Right lobe of liver (tissue), 4 donors: ENCODE measurements at regions not wholly inside any gene's neighbourhood (a gene's known extent, or its start where the extent isn't known, plus 50 kb on each side); places are given as distances from the start of the nearest gene placed in this dataset.

Experiments used
- CTCF ChIP-seq, 4 donors: fragments of 200-600 bp in 3 of 4; fragments of 450-650 bp in 1 of 4; IDR thresholded peaks; one replicate each; pipeline versions ENCODE4 v1.5.1 to v1.8.0; 2016 to 2022; ENCODE audit warnings: antibody characterized with exemption in 4 of 4, mild to moderate bottlenecking in 2 of 4
- POLR2A ChIP-seq: fragments of 450-650 bp; IDR thresholded peaks from one replicate; pipeline ENCODE4 v1.6.1; 2017; ENCODE audit warnings: antibody characterized with exemption, mild to moderate bottlenecking
- donor health status: DM: no; HTN: no; CAD: no.
- donor health status: DM: no; HTN: no; CAD: no.
- donor health status: DM: no; HTN: yes; CAD: no.

GRCh38 chr3:34569437-34569836 is 771.0 kb downstream of the PDCD6IP start:
- TF ChIP-seq CTCF (IDR thresholded peaks at IDR 0.05) (no peak), POLR2A (no peak)
